ENCODE measurements at regions not wholly inside any gene's neighbourhood (a gene's known extent, or its start where the extent isn't known, plus 50 kb on each side); places are given as distances from the start of the nearest gene placed in this dataset.

DNA sequence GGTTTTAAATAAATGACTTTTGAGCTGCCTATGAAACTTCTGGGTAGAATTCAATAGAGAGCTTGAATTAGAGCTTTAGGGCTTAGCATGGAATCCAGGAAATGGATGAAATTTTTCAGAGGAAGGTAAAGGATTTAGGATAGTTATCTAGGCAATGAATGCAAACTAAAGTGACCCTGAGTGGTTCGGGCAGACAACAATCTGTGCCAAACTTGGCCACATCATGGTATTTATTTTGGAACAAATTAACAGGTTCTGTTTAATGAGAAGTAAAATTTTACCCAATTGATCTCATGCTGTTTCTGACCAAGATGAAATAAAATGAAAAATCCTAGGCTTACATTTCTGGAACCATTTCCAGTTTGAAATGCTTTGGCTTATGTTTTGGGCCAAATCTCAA lies 934.4 kb downstream of the MAT2B start:
- no peak overlapping the region for H3K27ac ChIP-seq (ENCODE audit: control insufficient read depth, insufficient read depth, low read length)

GRCh38 chr5:164449460-164449859 lies 944.0 kb downstream of the MAT2B start:
- Histone ChIP-seq H2AFZ (ENCODE audit: control insufficient read depth, low read length) (no peak overlapping the region), H3K9ac (ENCODE audit: control insufficient read depth, extremely low read depth, insufficient read depth, low read length) (no peak overlapping the region), H3K9me3 (ENCODE audit: control insufficient read depth, low read depth, low read length) (no peaks in the 10 kb centered on the region), H3K36me3 (ENCODE audit: control insufficient read depth in 2 of 2, extremely low read depth in 1 of 2, insufficient read depth in 2 of 2, low read length in 2 of 2) (no peaks in the 10 kb centered on the region), H3K9me1 (ENCODE audit: control insufficient read depth, extremely low read depth, insufficient read depth, low read length) (no peaks in the 10 kb centered on the region), H4K20me1 (ENCODE audit: control insufficient read depth, extremely low read depth, insufficient read depth, low read length) (no peaks in the 10 kb centered on the region), H3K27me3 (ENCODE audit: control insufficient read depth, extremely low read depth, insufficient read depth, low read length) (no peaks in the 10 kb centered on the region), H3K27ac (ENCODE audit: control insufficient read depth, insufficient read depth, low read length) (no peak overlapping the region), H3K4me1 (ENCODE audit: control insufficient read depth, extremely low read depth, insufficient read depth, low read length) (no peaks in the 10 kb centered on the region), H3K79me2 (ENCODE audit: control insufficient read depth, insufficient read depth, low read length) (no peaks in the 10 kb centered on the region), H3K4me3 (ENCODE audit: control insufficient read depth in 2 of 3, extremely low read depth in 1 of 3, insufficient read depth in 2 of 3, low read depth in 1 of 3, low read length in 3 of 3) (no peak overlapping the region), H3K4me2 (ENCODE audit: control insufficient read depth, extremely low read depth, insufficient read depth, low read depth, low read length) (no peak overlapping the region)
- TF ChIP-seq EZH2 (IDR thresholded peaks at IDR 0.05; ENCODE audit: low read length) (no peak), CTCF (optimal IDR thresholded peaks at IDR 0.05 in 1 of 3, IDR thresholded peaks at IDR 0.05 in 1 of 3, conservative IDR thresholded peaks at IDR 0.05 in 1 of 3; ENCODE audit: extremely low read depth in 1 of 3, insufficient read depth in 2 of 3, low read length in 3 of 3) (no peak)
- DNase-seq (ENCODE audit: low read depth, low spot score) (no peak), FAIRE-seq (no peak)
- dilution Hi-C loops (cut with MboI; ENCODE audit: extremely low pct_ligation_motif_present, low sequenced_read_pairs): no loop called here

More for the DNA sequence above, 934.4 kb downstream of the MAT2B start:
- Histone ChIP-seq H3K27me3 (ENCODE audit: control insufficient read depth, extremely low read depth, insufficient read depth, low read length) (no peaks in the 10 kb centered on the region), H2AFZ (ENCODE audit: control insufficient read depth, low read length) (no peak overlapping the region), H3K36me3 (ENCODE audit: control insufficient read depth in 2 of 2, extremely low read depth in 1 of 2, insufficient read depth in 2 of 2, low read length in 2 of 2) (no peaks in the 10 kb centered on the region), H3K9ac (ENCODE audit: control insufficient read depth, extremely low read depth, insufficient read depth, low read length) (no peak overlapping the region), H3K4me3 (ENCODE audit: control insufficient read depth in 2 of 3, extremely low read depth in 1 of 3, insufficient read depth in 2 of 3, low read depth in 1 of 3, low read length in 3 of 3) (no peak overlapping the region), H4K20me1 (ENCODE audit: control insufficient read depth, extremely low read depth, insufficient read depth, low read length) (no peaks in the 10 kb centered on the region), H3K79me2 (ENCODE audit: control insufficient read depth, insufficient read depth, low read length) (no peaks in the 10 kb centered on the region), H3K9me3 (ENCODE audit: control insufficient read depth, low read depth, low read length) (no peaks in the 10 kb centered on the region), H3K4me2 (ENCODE audit: control insufficient read depth, extremely low read depth, insufficient read depth, low read depth, low read length) (no peak overlapping the region), H3K4me1 (ENCODE audit: control insufficient read depth, extremely low read depth, insufficient read depth, low read length) (no peaks in the 10 kb centered on the region), H3K9me1 (ENCODE audit: control insufficient read depth, extremely low read depth, insufficient read depth, low read length) (no peaks in the 10 kb centered on the region)
- dilution Hi-C loops (cut with MboI; ENCODE audit: extremely low pct_ligation_motif_present, low sequenced_read_pairs): no loop called here
- DNase-seq (ENCODE audit: low read depth, low spot score): no peak
- TF ChIP-seq CTCF (optimal IDR thresholded peaks at IDR 0.05 in 1 of 3, IDR thresholded peaks at IDR 0.05 in 1 of 3, conservative IDR thresholded peaks at IDR 0.05 in 1 of 3; ENCODE audit: extremely low read depth in 1 of 3, insufficient read depth in 2 of 3, low read length in 3 of 3): no peak
- no peak for TF ChIP-seq EZH2 (IDR thresholded peaks at IDR 0.05; ENCODE audit: low read length)
- no peak for FAIRE-seq

All from keratinocyte (primary cell).